ENCODE measurements at regions not wholly inside any gene's neighbourhood (a gene's known extent, or its start where the extent isn't known, plus 50 kb on each side); places are given as distances from the start of the nearest gene placed in this dataset.
"Not testable (repeated sequence)": the region's sequence is repeated elsewhere in the genome, so short reads cannot be mapped to it uniquely, and the experiment has no call there.

DNA sequence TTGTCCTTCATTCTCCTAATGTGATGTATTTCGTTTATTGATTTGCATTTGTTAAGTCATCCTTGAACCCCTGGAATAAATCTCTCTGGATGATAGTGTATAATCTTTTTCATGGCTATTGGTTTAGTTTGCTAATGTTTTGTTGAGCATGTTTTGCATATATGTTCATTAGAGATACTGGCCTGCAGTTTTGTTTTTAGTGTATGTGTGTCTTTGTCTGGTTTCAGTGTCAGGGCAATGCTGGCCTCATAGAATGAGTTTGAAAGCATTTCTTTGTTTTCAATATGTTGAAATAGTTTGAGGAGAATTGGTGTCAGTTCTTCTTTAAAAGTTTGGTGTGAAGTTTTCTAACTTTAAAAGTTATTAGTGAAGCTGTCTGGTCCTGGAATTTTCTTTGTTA is 149.6 kb upstream of the ATP10B start:
- Histone ChIP-seq H3K9me2 (no peaks in the 10 kb centered on the region), H3F3A (replicated peaks; ENCODE audit: insufficient read depth) (no peaks in the 10 kb centered on the region), H3K36me3 (replicated peaks in 1 of 2; ENCODE audit: control insufficient read depth in 1 of 2, insufficient read depth in 2 of 2, low read length in 1 of 2) (no peaks in the 10 kb centered on the region), H3K27me3 (ENCODE audit: insufficient read depth) (no peaks in the 10 kb centered on the region), H3K4me2 (no peak overlapping the region), H3K79me2 (ENCODE audit: insufficient read depth) (no peaks in the 10 kb centered on the region), H2AFZ (ENCODE audit: low read depth) (no peak overlapping the region), H3K4me1 (ENCODE audit: control insufficient read depth in 1 of 2, insufficient read depth in 2 of 2, low read depth in 1 of 2, low read length in 1 of 2) (no peaks in the 10 kb centered on the region), H4K20me1 (ENCODE audit: insufficient read depth) (no peaks in the 10 kb centered on the region), H3K9ac (no peak overlapping the region), H3K9me3 (no peaks in the 10 kb centered on the region), H3K4me3 (ENCODE audit: low read depth in 2 of 2, low read length in 1 of 2) (no peak overlapping the region), H3K27ac (ENCODE audit: low read depth in 2 of 2, low read length in 1 of 2) (no peak overlapping the region)
- ChIA-PET CTCF (interaction anchor here (0.7 kb wide), 1 partner anchor 268 kb away, joined by 3 read pairs; no protein-coding TSS in a partner anchor), POLR2A (no interaction called here)
- WGBS (ENCODE audit: low lambda C conversion rate) = 0% methylated on average over 1 of the region's 1 CpG
- DNase-seq = no peak
- TF ChIP-seq FOSL2 (IDR thresholded peaks at IDR 0.05; ENCODE audit: borderline replicate concordance, low read depth) (no peak), NRF1 (IDR thresholded peaks at IDR 0.05; ENCODE audit: low read depth, low read length) (no peak), RFX5 (IDR thresholded peaks at IDR 0.05; ENCODE audit: low read length) (no peak), JUND (IDR thresholded peaks at IDR 0.05) (no peak), MXI1 (IDR thresholded peaks at IDR 0.05; ENCODE audit: low read depth, low read length) (no peak), GATA2 (CRISPR knock-in tag; IDR thresholded peaks at IDR 0.05) (no peak), FOXJ3 (CRISPR knock-in tag; IDR thresholded peaks at IDR 0.05) (no peak), NFIC (IDR thresholded peaks at IDR 0.05; ENCODE audit: borderline replicate concordance) (no peak), RCOR1 (IDR thresholded peaks at IDR 0.05; ENCODE audit: low read length) (no peak), IRF3 (IDR thresholded peaks at IDR 0.05; ENCODE audit: low read depth, low read length) (no peak), EP300 (IDR thresholded peaks at IDR 0.05; ENCODE audit: borderline replicate concordance in 1 of 2, low read depth in 1 of 2, low read length in 1 of 2) (no peak)

GRCh38 chr5:161001142-161001541 is 149.1 kb upstream of the ATP10B start:
- H3K9me2 ChIP-seq; H3K9ac ChIP-seq; H3K79me2 ChIP-seq (ENCODE audit: insufficient read depth); H3K9me3 ChIP-seq; H2AFZ ChIP-seq (ENCODE audit: low read depth); H3F3A ChIP-seq (replicated peaks; ENCODE audit: insufficient read depth); H3K4me2 ChIP-seq; H3K4me3 ChIP-seq (ENCODE audit: low read depth in 2 of 2, low read length in 1 of 2); H3K4me1 ChIP-seq (ENCODE audit: control insufficient read depth in 1 of 2, insufficient read depth in 2 of 2, low read depth in 1 of 2, low read length in 1 of 2); H3K36me3 ChIP-seq (replicated peaks in 1 of 2; ENCODE audit: control insufficient read depth in 1 of 2, insufficient read depth in 2 of 2, low read length in 1 of 2); POLR2A ChIA-PET; H3K27ac ChIP-seq (ENCODE audit: low read depth in 2 of 2, low read length in 1 of 2); H3K27me3 ChIP-seq (ENCODE audit: insufficient read depth); H4K20me1 ChIP-seq (ENCODE audit: insufficient read depth); DNase-seq: not testable (repeated sequence)
- WGBS (ENCODE audit: low lambda C conversion rate) = 6% methylated on average over 1 of the region's 1 CpG
- CTCF ChIA-PET = interaction anchor here (0.6 to 0.7 kb wide), 2 partner anchors 72 to 268 kb away, joined by 3 read pairs; no protein-coding TSS in a partner anchor

- ChIA-PET POLR2A (no interaction called here), CTCF (interaction anchor here (0.6 kb wide), 1 partner anchor 111 kb away, joined by 3 read pairs; no protein-coding TSS in a partner anchor)
- Histone ChIP-seq H3K9me3 (no peaks in the 10 kb centered on the region), H3K4me3 (ENCODE audit: low read depth in 2 of 2, low read length in 1 of 2) (no peak overlapping the region), H3F3A (replicated peaks; ENCODE audit: insufficient read depth) (no peaks in the 10 kb centered on the region), H3K9ac (no peak overlapping the region), H3K9me2 (no peaks in the 10 kb centered on the region), H3K4me1 (ENCODE audit: control insufficient read depth in 1 of 2, insufficient read depth in 2 of 2, low read depth in 1 of 2, low read length in 1 of 2) (no peaks in the 10 kb centered on the region), H3K4me2 (no peak overlapping the region), H4K20me1 (ENCODE audit: insufficient read depth) (no peaks in the 10 kb centered on the region), H3K27ac (ENCODE audit: low read depth in 2 of 2, low read length in 1 of 2) (no peak overlapping the region), H3K79me2 (ENCODE audit: insufficient read depth) (no peaks in the 10 kb centered on the region), H3K36me3 (replicated peaks in 1 of 2; ENCODE audit: control insufficient read depth in 1 of 2, insufficient read depth in 2 of 2, low read length in 1 of 2) (no peaks in the 10 kb centered on the region), H2AFZ (ENCODE audit: low read depth) (no peak overlapping the region), H3K27me3 (ENCODE audit: insufficient read depth) (no peaks in the 10 kb centered on the region)
- WGBS (ENCODE audit: low lambda C conversion rate) = 0% methylated on average over 1 of the region's 1 CpG
- DNase-seq = no peak
- no peak for TF ChIP-seq USF2 (IDR thresholded peaks at IDR 0.05; ENCODE audit: borderline replicate concordance, low read depth, low read length)
- no peak for TF ChIP-seq GABPA (IDR thresholded peaks at IDR 0.05; ENCODE audit: low read depth)
- TF ChIP-seq REST (IDR thresholded peaks at IDR 0.05; ENCODE audit: low read depth, low read length) = no peak
- TF ChIP-seq CTCF (IDR thresholded peaks at IDR 0.05) = no peak
These were observed 139.2 kb upstream of the ATP10B start for GRCh38 chr5:160991205-160991604.

Measured in SK-N-SH (cell line).